HG02571 (cell line): ENCODE measurements at regions not wholly inside any gene's neighbourhood (a gene's known extent, or its start where the extent isn't known, plus 50 kb on each side); places are given as distances from the start of the nearest gene placed in this dataset.
"Not testable (repeated sequence)": the region's sequence is repeated elsewhere in the genome, so short reads cannot be mapped to it uniquely, and the experiment has no call there.

Source experiments
- ATAC-seq: cut with Tn5 transposase; IDR thresholded peaks from one replicate; pipeline ENCODE4 v1.9.1; 2021; ENCODE audit warnings: mild to moderate bottlenecking, moderate library complexity; ENCODE audit not compliant: unreplicated experiment

GRCh38 chr5:56405116-56405908 lies 172.2 kb upstream of the ANKRD55 start:
- ATAC-seq = no peak

GRCh38 chr5:56402266-56403220 lies 169.4 kb upstream of the ANKRD55 start:
- ATAC-seq = no peak

DNA sequence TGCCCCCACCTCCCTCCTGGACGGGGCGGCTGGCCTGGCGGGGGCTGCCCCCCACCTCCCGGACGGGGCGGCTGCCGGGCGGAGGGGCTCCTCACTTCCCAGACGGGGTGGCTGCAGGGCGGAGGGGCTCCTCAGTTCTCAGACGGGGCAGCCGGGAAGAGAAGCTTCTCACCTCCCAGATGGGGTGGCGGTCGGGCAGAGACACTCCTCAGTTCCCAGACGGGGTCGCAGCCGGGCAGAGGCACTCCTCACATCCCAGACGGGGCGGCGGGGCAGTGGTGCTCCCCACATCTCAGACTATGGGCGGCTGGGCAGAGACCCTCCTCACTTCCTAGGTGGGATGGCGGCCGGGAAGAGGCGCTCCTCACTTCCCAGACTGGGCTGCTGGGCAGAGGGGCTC lies 164.7 kb upstream of the ANKRD55 start:
- ATAC-seq = not testable (repeated sequence)

DNA sequence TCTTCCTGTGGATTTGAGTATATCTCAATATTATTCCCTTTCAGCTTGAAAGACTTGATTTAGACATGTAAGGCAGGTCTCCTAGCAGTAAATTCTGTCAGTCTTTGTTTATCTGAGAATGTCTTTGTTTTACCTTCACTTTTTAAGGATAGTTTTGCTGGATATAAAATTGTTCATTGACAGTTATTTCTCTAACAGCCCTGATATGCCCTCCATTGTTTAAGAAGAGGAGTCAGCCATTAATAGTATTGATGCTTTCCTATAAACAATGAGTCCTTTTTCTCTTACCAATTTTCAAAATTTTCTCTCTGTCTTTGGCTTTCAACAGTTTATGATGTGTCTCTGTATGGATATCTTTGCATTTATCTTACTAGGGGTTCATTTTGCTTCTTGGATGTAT lies 163.5 kb upstream of the ANKRD55 start:
- no peak for ATAC-seq

- ATAC-seq = no peak
Observed at GRCh38 chr5:56389261-56389660, 156.1 kb upstream of the ANKRD55 start.

DNA sequence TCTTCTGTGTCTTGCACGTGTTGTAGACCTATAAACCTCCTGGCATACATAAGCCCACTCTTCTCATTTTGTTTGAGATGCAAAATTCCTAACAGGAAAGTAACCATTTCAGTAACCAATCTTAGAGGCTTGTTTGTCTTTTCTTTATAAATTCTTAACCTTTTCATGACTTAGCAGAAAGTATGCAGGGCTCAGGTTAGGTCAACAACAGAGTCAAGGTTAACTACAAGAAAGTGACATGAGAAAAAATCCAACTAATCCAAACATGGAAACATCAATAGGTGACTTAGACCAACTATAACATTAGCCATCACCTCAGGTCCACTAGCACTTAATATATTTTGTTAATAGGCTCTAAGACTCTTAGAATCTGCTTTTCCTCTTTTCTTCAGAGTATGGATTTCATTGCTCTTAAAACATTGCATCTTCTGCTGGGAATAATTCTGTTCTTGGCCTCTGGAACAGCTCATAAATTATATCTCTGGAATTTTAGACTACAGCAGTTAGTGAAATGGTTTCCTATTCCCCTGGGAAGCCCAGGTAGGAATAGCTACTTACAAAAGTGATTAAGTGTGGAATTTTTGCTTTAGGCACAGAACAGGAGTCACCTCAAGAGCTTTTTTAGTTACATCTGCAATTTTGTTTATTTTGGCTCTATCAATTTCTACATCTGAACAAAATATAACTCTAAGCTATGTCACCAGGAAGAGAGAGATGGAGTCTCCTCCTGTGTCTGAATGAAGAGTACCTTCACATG lies 155.3 kb upstream of the ANKRD55 start:
- no peak for ATAC-seq

GRCh38 chr5:56386046-56386445 lies 152.9 kb upstream of the ANKRD55 start:
- ATAC-seq = no peak

DNA sequence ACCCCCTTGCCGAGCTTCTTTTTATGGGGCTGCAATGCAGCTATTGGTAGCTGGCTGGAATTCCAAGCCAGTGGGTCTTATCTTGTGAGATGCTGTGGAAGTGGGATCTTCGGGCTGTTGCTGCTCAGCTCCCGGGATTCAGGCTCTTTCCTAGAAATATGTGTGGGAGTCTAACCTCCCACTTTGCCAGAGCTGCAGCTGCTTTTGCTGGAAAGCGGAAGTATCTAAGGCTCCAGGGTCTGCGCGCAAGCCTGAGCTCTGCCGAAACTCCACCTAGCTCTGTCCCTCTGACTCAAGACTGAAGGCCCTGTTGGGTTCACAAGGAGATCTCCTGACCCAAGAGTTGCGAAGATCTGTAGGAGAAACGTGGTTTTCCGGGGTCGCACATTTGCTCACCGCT lies 151.1 kb upstream of the ANKRD55 start:
- no peak for ATAC-seq

DNA sequence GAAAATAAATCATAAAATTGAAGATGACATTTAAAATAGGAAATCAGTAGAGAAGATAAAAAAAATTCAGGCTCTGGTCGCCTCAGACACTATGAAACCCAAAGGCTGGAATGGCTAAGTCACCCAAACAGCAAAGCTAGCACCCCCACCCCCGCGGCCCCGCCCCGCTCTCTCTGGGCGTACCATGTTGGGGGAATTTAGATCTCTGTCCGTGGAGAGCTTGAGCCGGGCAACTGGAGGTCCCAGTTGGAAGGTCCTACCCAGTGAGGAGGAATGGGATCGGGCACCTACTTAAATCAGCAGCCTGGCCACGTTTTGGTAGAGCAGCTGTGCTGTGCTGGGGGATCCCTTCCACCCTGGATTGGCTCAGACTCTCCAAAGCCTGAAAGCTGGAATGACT lies 150.6 kb upstream of the ANKRD55 start:
- no peak for ATAC-seq

DNA sequence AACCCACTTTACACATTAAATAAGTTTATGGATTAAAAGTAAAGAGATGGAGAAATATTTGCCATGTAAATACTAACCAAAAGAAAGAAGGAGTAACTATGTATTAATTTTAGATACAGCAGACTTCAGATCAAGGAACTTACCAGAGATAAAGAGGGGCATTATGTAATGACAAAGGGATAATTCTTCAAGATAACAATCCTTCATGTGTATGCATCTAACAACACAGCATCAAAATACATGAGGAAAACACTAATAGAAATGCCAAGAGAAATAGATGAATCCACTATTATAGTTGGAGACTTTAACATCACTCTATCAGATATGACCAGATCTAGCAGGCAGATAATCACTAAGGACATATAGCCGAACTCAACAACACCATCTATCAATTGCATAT lies 149.8 kb upstream of the ANKRD55 start:
- no peak for ATAC-seq

- ATAC-seq = no peak
Observed at GRCh38 chr5:56377573-56377972, 144.4 kb upstream of the ANKRD55 start.

GRCh38 chr5:56376128-56376527 lies 143.0 kb upstream of the ANKRD55 start:
- no peak for ATAC-seq

- no peak for ATAC-seq
Observed at GRCh38 chr5:56375011-56375410, 141.9 kb upstream of the ANKRD55 start.

DNA sequence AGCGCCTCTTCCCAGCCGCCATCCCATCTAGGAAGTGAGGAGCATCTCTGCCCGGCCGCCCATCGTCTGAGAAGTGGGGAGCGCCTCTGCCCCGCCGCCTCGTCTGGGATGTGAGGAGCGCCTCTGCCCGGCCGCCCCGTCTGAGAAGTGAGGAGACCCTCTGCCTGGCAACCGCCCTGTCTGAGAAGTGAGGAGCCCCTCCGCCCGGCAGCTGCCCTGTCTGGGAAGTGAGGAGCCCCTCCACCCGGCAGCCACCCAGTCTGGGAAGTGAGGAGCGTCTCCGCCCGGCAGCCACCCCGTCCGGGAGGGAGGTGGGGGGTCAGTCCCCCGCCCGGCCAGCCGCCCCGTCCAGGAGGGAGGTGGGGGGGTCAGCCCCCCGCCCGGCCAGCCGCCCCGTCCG lies 139.4 kb upstream of the ANKRD55 start:
- not testable (repeated sequence) for ATAC-seq

GRCh38 chr5:56369361-56369811 lies 136.3 kb upstream of the ANKRD55 start:
- no peak for ATAC-seq

- no peak for ATAC-seq
Observed at GRCh38 chr5:56367748-56368147, 134.6 kb upstream of the ANKRD55 start.

- no peak for ATAC-seq
Observed at GRCh38 chr5:56366986-56367385, 133.9 kb upstream of the ANKRD55 start.

DNA sequence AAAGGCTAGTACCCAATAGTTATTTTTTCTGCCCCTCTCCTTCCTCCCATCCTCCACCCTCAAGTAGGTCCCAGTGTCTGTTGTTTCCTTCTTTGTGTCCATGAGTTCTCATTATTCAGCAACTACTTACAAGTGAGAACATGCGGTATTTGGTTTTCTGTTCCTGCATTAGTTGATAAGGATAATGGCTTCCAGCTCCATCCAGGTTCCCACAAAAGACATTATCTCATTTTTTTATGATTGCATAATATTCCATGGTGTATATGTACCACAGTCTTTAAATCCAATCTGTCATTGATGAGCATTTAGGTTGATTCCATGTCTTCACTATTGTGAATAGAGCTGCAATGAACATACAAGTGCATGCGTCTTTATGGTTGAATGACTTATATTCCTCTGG lies 128.3 kb upstream of the ANKRD55 start:
- ATAC-seq = no peak

DNA sequence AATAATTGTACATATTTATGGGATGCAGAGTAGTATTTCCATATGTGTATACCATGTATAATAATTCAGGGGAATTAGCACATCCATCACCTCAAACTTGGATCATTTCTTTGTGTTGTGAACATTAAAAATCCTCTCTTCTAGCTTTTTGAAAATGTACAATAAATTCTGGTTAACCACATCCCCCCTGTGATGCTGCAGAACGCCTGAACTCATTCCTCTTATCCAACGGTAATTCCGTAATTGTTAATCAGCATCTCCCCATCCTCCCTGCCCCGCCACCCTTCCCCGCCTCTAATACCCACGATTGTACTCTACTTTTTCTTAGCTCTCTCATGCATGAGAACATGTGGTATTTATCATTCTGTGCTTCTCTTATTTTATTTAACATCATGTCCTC lies 127.7 kb upstream of the ANKRD55 start:
- no peak for ATAC-seq

DNA sequence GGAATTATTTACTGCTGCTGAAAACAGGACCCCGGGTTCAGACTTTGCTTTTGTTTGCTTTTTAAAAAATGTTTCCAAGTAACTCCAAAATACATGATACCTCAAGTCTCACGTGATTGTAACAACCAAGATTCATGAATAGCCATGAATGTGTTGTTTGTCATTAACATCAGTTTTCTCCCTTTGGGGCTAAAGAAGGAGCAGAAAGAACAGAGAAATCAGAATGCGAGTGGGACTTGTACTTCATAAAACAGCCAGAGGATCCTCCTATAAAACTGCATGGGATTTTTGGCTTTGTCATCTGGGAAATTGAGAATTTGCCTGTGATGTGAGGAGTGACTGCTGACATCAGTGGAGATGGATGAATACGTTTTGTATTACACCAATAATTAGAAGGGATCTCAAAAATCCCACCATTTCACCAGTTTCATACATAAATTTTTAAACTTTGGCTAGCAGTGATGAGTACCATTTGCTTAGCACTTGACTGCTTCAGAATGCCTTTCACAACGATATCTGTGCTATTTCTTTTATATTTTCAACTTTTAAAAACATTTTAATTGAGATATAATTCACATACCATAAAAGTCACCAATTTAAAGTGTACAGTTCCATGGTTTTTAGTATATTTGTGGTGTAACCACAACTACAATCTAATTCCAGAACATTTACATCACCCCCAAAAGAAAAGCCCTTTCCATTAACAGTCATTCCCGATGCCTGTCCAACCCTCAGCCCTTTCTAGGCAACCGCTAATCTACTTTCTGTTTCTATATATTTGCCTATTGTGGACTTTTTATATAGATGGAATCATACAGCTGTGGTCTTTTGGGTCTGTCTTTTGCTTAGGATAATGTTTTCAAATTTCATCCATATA lies 126.9 kb upstream of the ANKRD55 start:
- ATAC-seq = no peak
